HEK293 (cell line): ENCODE measurements at regions not wholly inside any gene's neighbourhood (a gene's known extent, or its start where the extent isn't known, plus 50 kb on each side); places are given as distances from the start of the nearest gene placed in this dataset.

ENCODE experiments used
- CTCF ChIA-PET: fragments of 350-600 bp; formaldehyde crosslinking; extraction: SDS; loops from one replicate; lab custom pipeline; 2021; ENCODE audit warnings: antibody characterized with exemption; lab: Yijun Ruan, JAX
- POLR2A ChIA-PET: fragments of 300-600 bp; formaldehyde crosslinking; extraction: SDS; loops from one replicate; lab custom pipeline; 2020; ENCODE audit warnings: antibody characterized with exemption, inconsistent platforms; lab: Yijun Ruan, JAX
- H3K27ac ChIP-seq: fragments of 200-500 bp; sonication (Bioruptor generic); 2 replicates; pipeline ENCODE4 v1.5.1; 2014; ENCODE audit warnings: low read depth, low read length, control low read depth, inconsistent platforms; ENCODE audit errors: extremely low read depth
- H3K36me3 ChIP-seq, 2 experiments: fragments of 200-500 bp in 1 of 2; sonication (Bioruptor generic) in 1 of 2; 1 replicate in 1 of 2; 2 replicates in 1 of 2; pipeline ENCODE4 v1.5.1; 2014 to 2017; ENCODE audit warnings: inconsistent platforms in 2 of 2, low read length in 2 of 2; ENCODE audit not compliant: control insufficient read depth in 2 of 2, insufficient read depth in 1 of 2
- H3K4me1 ChIP-seq: fragments of 200-500 bp; sonication (Bioruptor generic); 2 replicates; pipeline ENCODE4 v1.5.1; 2014; ENCODE audit warnings: mild to moderate bottlenecking, low read length, inconsistent platforms; ENCODE audit not compliant: control insufficient read depth, insufficient read depth
- H3K4me3 ChIP-seq: 2 replicates; pipeline ENCODE4 v1.5.1; 2011; ENCODE audit warnings: low read depth, mild to moderate bottlenecking, control low read depth, low read length, moderate library complexity
- H3K9me3 ChIP-seq: fragments of 200-500 bp; sonication (Bioruptor generic); 2 replicates; pipeline ENCODE4 v1.5.1; 2014; ENCODE audit warnings: low read depth, low read length, inconsistent platforms; ENCODE audit not compliant: control insufficient read depth, insufficient read depth
- GLIS1 ChIP-seq: fragments of 450-650 bp; formaldehyde crosslinking; IDR thresholded peaks from 2 replicates; pipeline ENCODE4 v1.5.1; 2016; ENCODE audit warnings: missing biosample characterization, missing genetic modification characterization
- KLF1 ChIP-seq: fragments of 450-650 bp; formaldehyde crosslinking; IDR thresholded peaks from 2 replicates; pipeline ENCODE4 v1.5.1; 2016; ENCODE audit warnings: missing biosample characterization, missing genetic modification characterization
- KLF17 ChIP-seq: fragments of 450-650 bp; formaldehyde crosslinking; IDR thresholded peaks from 2 replicates; pipeline ENCODE4 v1.5.1; 2016; ENCODE audit warnings: missing biosample characterization, missing genetic modification characterization
- ZBTB6 ChIP-seq: fragments of 450-650 bp; formaldehyde crosslinking; IDR thresholded peaks from 2 replicates; pipeline ENCODE4 v1.5.1; 2017; ENCODE audit warnings: missing biosample characterization, missing genetic modification characterization
- ZBTB8A ChIP-seq: fragments of 450-650 bp; formaldehyde crosslinking; IDR thresholded peaks from 2 replicates; pipeline ENCODE4 v1.5.1; 2016; ENCODE audit warnings: missing biosample characterization, missing genetic modification characterization
- ZEB2 ChIP-seq: fragments of 450-650 bp; formaldehyde crosslinking; IDR thresholded peaks from 2 replicates; pipeline ENCODE4 v1.5.1; 2016; ENCODE audit warnings: missing biosample characterization, missing genetic modification characterization
- ZFP37 ChIP-seq: fragments of 450-650 bp; formaldehyde crosslinking; IDR thresholded peaks from 2 replicates; pipeline ENCODE4 v1.5.1; 2016; ENCODE audit warnings: missing biosample characterization, missing genetic modification characterization
- ZNF146 ChIP-seq: fragments of 450-650 bp; formaldehyde crosslinking; IDR thresholded peaks from 2 replicates; pipeline ENCODE4 v1.5.1; 2016; ENCODE audit warnings: missing biosample characterization, missing genetic modification characterization
- ZNF16 ChIP-seq: fragments of 450-650 bp; formaldehyde crosslinking; IDR thresholded peaks from 2 replicates; pipeline ENCODE4 v1.5.1; 2016; ENCODE audit warnings: low read depth, missing biosample characterization, missing genetic modification characterization
- ZNF223 ChIP-seq: fragments of 450-650 bp; formaldehyde crosslinking; IDR thresholded peaks from 2 replicates; pipeline ENCODE4 v1.5.1; 2016; ENCODE audit warnings: missing biosample characterization, missing genetic modification characterization
- ZNF23 ChIP-seq: fragments of 450-650 bp; formaldehyde crosslinking; IDR thresholded peaks from 2 replicates; pipeline ENCODE4 v1.5.1; 2016; ENCODE audit warnings: missing biosample characterization, missing genetic modification characterization, borderline replicate concordance
- ZNF266 ChIP-seq: fragments of 450-650 bp; formaldehyde crosslinking; IDR thresholded peaks from 2 replicates; pipeline ENCODE4 v1.5.1; 2016; ENCODE audit warnings: missing biosample characterization, missing genetic modification characterization, low read depth
- ZNF280D ChIP-seq: fragments of 450-650 bp; formaldehyde crosslinking; IDR thresholded peaks from 2 replicates; pipeline ENCODE4 v1.5.1; 2016; ENCODE audit warnings: missing biosample characterization, missing genetic modification characterization
- ZNF513 ChIP-seq: fragments of 450-650 bp; IDR thresholded peaks from 2 replicates; pipeline ENCODE4 v1.5.1; 2018; ENCODE audit warnings: missing biosample characterization, missing genetic modification characterization
- ZNF514 ChIP-seq: fragments of 450-650 bp; formaldehyde crosslinking; IDR thresholded peaks from 2 replicates; pipeline ENCODE4 v1.5.1; 2016; ENCODE audit warnings: missing biosample characterization, missing genetic modification characterization
- ZNF530 ChIP-seq: fragments of 450-650 bp; formaldehyde crosslinking; IDR thresholded peaks from 2 replicates; pipeline ENCODE4 v1.5.1; 2016; ENCODE audit warnings: low read depth, missing biosample characterization, missing genetic modification characterization
- ZNF610 ChIP-seq: fragments of 450-650 bp; formaldehyde crosslinking; IDR thresholded peaks from 2 replicates; pipeline ENCODE4 v1.5.1; 2016; ENCODE audit warnings: missing biosample characterization, missing genetic modification characterization, borderline replicate concordance
- ZNF621 ChIP-seq: fragments of 450-650 bp; formaldehyde crosslinking; IDR thresholded peaks from 2 replicates; pipeline ENCODE4 v1.5.1; 2017; ENCODE audit warnings: missing biosample characterization, missing genetic modification characterization
- ZNF626 ChIP-seq: fragments of 450-650 bp; sonication (Bioruptor Pico); formaldehyde crosslinking; IDR thresholded peaks from 2 replicates; pipeline ENCODE4 v1.5.1; 2018; ENCODE audit warnings: missing biosample characterization, missing genetic modification characterization, inconsistent platforms
- ZNF639 ChIP-seq: fragments of 450-650 bp; formaldehyde crosslinking; IDR thresholded peaks from 2 replicates; pipeline ENCODE4 v1.5.1; 2016; ENCODE audit warnings: missing biosample characterization, missing genetic modification characterization
- ZNF645 ChIP-seq: fragments of 450-650 bp; formaldehyde crosslinking; IDR thresholded peaks from 2 replicates; pipeline ENCODE4; 2016; ENCODE audit warnings: missing biosample characterization, missing genetic modification characterization
- ZNF677 ChIP-seq: fragments of 450-650 bp; IDR thresholded peaks from 2 replicates; pipeline ENCODE4 v1.5.0; 2018; ENCODE audit warnings: missing biosample characterization, mild to moderate bottlenecking, missing genetic modification characterization, moderate library complexity
- ZNF747 ChIP-seq: fragments of 450-650 bp; formaldehyde crosslinking; IDR thresholded peaks from 2 replicates; pipeline ENCODE4 v1.5.1; 2016; ENCODE audit warnings: missing biosample characterization, missing genetic modification characterization
- ZNF792 ChIP-seq: fragments of 450-650 bp; formaldehyde crosslinking; IDR thresholded peaks from 2 replicates; pipeline ENCODE4 v1.5.1; 2016; ENCODE audit warnings: missing biosample characterization, missing genetic modification characterization
- ZSCAN16 ChIP-seq: fragments of 450-650 bp; formaldehyde crosslinking; IDR thresholded peaks from 2 replicates; pipeline ENCODE4 v1.5.1; 2016; ENCODE audit warnings: missing biosample characterization, missing genetic modification characterization

- TF ChIP-seq ZNF146 (no peak), ZNF626 (tag by site-specific recombination) (no peak), GLIS1 (no peak), ZBTB6 (no peak), ZEB2 (no peak), ZNF223 (no peak)
Observed at GRCh38 chr3:27971600-27971999, 249.5 kb upstream of the EOMES start (continued).

- no peak overlapping the region for H3K4me3 ChIP-seq
- H3K9me3 ChIP-seq: no peaks in the 10 kb centered on the region
- no peaks in the 10 kb centered on the region for H3K36me3 ChIP-seq
- H3K27ac ChIP-seq: no peak overlapping the region
- ChIA-PET CTCF (interaction anchor here (0.7 kb wide), 1 partner anchor 186 kb away, joined by 3 read pairs; no protein-coding TSS in a partner anchor), POLR2A (no interaction called here)
- H3K4me1 ChIP-seq: no peaks in the 10 kb centered on the region
- TF ChIP-seq KLF17 (tag by site-specific recombination) (no peak), ZNF266 (tag by site-specific recombination) (no peak), ZNF639 (tag by site-specific recombination) (no peak), KLF1 (tag by site-specific recombination) (no peak), ZNF16 (no peak), ZNF23 (no peak), ZNF792 (tag by site-specific recombination) (no peak), ZFP37 (tag by site-specific recombination) (no peak), ZNF610 (tag by site-specific recombination) (no peak), ZNF280D (tag by site-specific recombination) (no peak), ZNF747 (tag by site-specific recombination) (no peak), ZNF645 (tag by site-specific recombination) (no peak), ZNF513 (tag by site-specific recombination) (no peak), ZNF514 (no peak), ZNF621 (tag by site-specific recombination) (no peak), ZSCAN16 (tag by site-specific recombination) (no peak), ZNF677 (tag by site-specific recombination) (no peak), ZBTB8A (tag by site-specific recombination) (no peak), ZNF530 (no peak)
Observed at GRCh38 chr3:27976933-27977332, 254.8 kb upstream of the EOMES start.
